Mammary epithelial cell (primary cell): ENCODE measurements at regions not wholly inside any gene's neighbourhood (a gene's known extent, or its start where the extent isn't known, plus 50 kb on each side); places are given as distances from the start of the nearest gene placed in this dataset.

ENCODE experiments used
- EZH2 ChIP-seq: IDR thresholded peaks from 2 replicates; pipeline ENCODE4 v1.6.1; 2012; ENCODE audit warnings: low read length, inconsistent platforms, borderline replicate concordance
- TF ChIP-seq, protein P1 (sequence below), 2 donors: IDR thresholded peaks in 1 of 2; conservative IDR thresholded peaks in 1 of 2; 2 replicates each; pipeline ENCODE4 v1.5.1; 2011 to 2012; ENCODE audit warnings: inconsistent platforms in 2 of 2, low read length in 2 of 2, mild to moderate bottlenecking in 2 of 2, control low read depth in 1 of 2, low read depth in 1 of 2; ENCODE audit not compliant: insufficient read depth in 1 of 2; ENCODE audit errors: extremely low read depth in 1 of 2

DNA sequence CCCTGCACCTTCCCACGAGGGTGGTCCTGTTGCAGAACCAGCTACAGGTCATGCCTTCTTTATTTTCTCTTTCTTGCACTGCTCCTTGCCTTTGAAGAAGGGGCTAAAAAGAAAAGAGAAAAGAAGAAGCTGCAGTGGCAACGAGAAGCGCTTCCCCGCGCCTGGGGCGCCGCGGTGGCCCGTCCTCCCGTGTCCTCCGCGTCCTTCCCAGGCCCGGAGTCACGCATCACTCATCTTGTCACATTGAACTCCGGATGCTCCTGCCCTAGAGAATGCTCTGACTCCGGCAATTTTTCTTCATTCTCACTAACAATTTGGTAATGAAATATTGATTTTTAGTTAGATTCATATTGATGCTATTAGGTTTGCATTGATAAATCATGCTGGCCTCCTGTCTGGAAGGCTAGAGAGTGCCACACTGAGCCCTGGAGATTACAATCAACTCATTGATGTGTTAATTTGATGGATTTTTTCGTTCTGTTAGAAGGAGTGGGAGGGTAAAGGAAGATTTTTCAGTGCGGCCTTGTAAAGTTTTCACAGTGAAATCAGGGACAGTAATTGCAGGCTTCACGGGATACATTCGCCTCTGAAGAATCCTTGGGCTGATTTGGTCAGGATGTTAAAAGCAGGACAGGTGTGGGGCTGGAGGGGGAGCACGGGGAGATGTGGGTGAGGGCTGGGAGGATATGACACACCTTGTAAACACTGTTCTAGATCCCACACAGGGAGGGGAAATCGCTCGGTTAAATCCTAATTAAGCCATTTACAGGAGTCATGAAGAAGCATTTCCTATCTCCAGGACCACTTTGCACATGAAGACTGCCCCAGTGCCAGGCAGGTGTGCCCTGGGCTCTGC, 349.3 kb downstream of the ZNF516 start:
- TF ChIP-seq, protein P1, sequence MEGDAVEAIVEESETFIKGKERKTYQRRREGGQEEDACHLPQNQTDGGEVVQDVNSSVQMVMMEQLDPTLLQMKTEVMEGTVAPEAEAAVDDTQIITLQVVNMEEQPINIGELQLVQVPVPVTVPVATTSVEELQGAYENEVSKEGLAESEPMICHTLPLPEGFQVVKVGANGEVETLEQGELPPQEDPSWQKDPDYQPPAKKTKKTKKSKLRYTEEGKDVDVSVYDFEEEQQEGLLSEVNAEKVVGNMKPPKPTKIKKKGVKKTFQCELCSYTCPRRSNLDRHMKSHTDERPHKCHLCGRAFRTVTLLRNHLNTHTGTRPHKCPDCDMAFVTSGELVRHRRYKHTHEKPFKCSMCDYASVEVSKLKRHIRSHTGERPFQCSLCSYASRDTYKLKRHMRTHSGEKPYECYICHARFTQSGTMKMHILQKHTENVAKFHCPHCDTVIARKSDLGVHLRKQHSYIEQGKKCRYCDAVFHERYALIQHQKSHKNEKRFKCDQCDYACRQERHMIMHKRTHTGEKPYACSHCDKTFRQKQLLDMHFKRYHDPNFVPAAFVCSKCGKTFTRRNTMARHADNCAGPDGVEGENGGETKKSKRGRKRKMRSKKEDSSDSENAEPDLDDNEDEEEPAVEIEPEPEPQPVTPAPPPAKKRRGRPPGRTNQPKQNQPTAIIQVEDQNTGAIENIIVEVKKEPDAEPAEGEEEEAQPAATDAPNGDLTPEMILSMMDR (conservative IDR thresholded peaks at IDR 0.05 in 1 of 2, IDR thresholded peaks at IDR 0.05 in 1 of 2; ENCODE audit: extremely low read depth in 1 of 2, insufficient read depth in 1 of 2, low read depth in 1 of 2, low read length in 2 of 2) = no peak
- TF ChIP-seq EZH2 = no peak
